ENCODE measurements at regions not wholly inside any gene's neighbourhood (a gene's known extent, or its start where the extent isn't known, plus 50 kb on each side); places are given as distances from the start of the nearest gene placed in this dataset.

DNA sequence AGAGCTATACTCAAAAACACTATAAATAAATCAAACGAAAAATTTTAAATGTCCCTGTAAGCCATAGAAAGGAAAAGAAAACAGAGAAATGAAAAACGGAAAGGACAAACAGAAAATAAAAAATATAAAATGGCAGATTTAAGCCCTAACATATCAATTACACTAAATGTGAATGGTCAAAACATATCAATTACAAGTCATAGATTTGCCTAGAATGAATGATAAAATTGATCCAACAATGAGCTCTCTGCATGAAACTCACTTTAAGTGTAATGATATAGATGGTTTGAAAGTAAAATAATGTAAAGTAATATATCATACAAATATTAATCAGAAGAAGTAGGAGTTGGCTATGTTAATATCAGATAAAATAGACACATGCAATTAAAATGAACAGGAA lies 54.2 kb upstream of the TCF4 start:
- TF ChIP-seq GATA2 (IDR thresholded peaks at IDR 0.05; ENCODE audit: low read depth, low read length) (no peak), GATA3 (IDR thresholded peaks at IDR 0.05; ENCODE audit: low read depth, low read length) (no peak)

Data from SH-SY5Y (cell line).